ENCODE measurements at regions not wholly inside any gene's neighbourhood (a gene's known extent, or its start where the extent isn't known, plus 50 kb on each side); places are given as distances from the start of the nearest gene placed in this dataset.

DNA sequence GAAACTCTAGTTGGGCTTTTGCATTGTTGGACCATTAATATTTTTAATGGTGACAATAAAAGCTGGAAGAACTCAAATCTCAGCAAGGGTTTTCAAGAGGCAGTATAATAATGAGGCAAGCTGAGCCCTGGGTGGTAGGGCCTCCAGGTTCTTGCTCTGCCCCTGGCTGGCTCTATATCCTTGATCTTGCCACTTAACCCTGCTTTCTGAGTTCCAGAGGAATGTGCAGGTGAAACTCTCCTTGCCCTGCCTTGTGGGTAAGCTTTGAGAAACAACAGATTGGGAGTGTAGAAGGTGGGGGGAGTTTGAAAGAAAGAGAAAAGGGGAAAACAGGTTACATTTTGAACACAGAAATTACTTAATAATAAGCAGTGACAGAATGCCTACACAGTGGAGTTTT is 103.3 kb upstream of the MAP4K3 start:
- no peak for DNase-seq

DNA sequence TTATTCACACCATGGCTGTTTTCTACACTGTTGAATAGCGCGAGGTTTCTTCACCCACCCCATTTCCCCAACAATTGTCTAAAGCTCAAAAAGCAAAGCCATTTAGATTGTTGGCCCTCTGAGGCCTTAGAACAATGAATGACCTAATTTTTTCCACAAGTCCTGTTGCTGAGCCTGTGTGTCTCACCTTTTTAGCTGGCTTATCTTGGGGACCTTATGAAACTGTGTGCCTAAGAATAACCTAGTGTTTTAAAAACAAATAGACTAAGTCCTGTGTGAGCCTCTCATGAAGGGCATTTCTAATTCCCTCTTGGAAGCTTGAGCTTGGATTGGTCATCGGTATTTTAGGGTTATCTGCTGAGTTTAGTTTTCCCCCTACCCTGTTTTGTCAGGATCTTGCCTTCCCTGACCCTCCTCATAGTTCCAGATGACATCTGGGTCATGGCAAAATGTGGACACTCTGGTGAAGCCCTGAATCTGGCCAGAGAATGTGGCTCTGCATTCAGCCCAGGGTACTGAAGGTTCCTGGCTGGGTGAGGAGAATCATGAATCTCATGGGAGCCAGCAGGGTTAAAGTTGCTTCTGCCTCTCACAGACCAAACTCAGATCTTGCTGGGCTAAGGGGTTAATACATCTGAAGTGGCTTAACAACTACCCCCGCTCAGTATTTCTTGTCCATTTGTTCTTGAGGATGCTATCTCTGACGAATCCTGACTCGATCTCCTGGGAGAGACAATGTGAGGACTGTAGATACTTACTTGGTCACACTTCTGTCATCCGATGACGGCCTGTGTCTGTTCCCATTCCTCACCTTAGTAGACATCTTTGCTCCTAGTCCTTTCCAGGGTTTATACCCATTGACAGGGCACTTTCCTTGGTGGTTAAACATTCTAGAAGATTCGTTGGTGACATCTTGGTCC is 104.2 kb upstream of the MAP4K3 start:
- DNase-seq: no peak

DNA sequence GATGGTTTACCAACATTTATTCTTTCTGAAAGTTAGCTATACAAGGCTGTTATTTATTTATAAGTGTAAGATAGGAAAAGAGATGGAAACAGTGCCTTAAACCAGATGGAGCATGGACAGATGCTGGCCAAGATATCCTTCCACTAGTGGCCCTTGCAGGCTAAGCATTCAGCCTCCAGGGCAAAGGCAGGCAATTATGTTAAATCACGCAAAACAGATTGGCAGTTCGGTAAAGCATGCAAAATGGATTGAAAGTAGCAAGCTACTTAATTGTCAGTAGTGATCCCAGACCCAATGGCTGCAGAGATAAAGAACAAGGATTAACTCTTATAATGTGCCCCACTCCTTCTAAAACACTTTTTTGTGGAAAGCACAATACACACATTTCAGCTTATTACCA is 105.4 kb upstream of the MAP4K3 start:
- DNase-seq: no peak

DNA sequence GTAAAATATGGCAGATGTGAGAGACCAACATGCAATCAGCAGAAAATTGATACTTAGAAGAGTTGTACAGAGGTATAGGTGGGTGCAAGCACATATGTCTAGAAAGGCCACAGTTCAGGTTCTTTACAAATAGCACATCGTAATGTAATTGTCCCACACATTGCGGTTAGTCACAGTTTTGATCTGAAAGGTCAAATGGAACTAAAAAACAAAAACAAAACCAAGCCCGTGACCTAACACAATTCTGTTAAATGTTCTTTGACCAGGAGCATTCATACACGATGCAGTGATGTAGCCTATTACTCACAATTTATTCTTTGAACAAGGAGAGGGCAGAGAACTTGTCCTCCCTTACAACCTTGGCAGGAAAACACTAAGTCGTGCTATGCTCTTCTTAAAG is 108.9 kb upstream of the MAP4K3 start:
- no peak for DNase-seq

DNA sequence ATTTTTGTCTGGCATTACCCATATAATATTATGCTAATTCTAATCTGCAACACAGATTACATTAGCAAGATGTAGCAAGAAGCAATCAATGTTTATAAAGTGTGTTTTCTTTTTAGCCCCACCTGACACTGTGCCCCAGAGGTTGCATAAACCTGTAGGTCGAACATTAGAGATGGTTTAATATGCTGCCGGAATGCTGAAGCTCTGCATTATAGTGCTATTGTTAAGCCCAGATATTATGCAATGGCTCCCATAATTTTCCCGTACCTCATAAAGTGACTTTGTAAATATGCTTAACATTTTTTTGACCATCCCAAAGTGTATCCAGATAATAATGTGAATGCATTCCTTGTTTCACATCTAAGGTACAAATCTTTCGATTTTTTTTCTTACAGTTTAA is 109.3 kb upstream of the MAP4K3 start:
- no peak for DNase-seq

DNA sequence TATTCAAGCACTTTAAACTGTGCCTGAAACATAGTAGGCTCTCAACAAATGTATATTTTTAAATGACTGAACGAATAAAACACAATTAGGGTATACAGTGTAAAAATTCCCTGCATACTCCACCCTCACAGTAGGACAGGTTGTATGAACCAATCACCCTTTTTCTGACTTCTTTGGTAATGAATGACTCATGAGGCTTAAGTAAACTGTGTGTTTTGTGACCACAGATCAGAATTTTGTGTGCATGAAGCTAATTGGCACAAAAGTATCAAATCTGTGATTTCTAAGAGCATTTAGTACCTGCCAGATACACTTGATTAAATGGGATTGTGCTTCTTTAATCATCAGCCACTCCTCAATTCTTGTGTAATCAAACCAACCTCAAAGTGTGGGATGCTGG is 109.9 kb upstream of the MAP4K3 start:
- DNase-seq: no peak

DNA sequence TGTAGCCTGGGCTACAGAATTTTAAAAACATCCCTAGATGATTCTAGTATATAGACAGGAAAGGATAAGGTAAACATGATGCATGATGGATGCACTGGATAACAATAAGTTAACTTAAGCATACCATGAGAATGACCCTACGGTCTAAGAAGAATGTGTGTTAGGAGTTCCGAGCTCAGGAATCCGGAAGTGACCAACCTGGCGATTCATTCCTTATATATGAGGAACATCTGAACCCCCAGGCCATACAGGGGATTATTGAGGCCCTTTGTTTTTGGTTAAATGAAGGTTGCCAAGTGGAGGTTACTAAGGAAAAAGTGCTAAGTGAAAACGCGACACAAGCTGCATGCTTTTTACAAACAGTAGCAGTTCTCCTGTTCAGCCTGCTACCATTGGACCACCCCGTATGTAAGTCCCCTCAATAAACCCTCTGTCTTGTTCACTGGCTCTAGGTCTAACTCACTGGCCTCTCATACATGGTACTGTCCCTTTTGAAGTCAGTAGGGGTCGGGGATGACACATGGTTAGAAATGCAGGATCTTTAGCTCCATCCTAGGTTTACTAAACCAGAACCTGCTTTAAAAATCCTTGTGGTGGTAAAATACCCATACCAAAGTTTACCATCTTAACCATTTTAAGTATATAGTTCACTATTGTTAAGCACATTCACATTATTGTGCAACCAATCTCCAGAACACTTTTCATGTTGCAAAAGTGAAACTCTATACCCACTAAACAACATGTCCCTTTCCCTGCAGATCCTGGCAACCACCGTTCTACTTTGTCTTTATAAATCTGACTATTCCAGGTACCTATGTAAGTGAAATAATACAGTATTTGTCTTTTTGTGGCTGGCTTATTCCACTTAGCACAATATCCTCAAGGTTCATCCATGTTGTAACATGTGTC is 111.0 kb upstream of the MAP4K3 start:
- DNase-seq: no peak

DNA sequence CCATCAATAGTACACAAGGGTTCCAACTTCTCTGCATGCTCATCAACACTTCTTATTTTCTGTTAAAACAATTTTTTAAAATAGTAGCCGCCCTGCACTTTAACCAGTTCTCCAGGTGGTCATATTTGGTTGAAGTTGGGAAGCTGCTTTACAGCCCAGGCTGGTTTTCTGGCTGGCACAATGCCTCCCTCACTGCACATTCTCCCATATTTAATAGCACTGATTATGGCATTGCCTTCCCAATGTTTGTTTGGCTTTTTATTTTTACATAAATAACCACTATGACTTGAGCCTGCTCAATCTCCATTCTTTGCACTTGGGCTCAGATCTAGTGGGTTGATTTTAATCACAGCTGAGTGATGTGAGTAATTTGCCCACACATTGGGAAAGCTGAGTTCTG is 111.9 kb upstream of the MAP4K3 start:
- DNase-seq: no peak

DNA sequence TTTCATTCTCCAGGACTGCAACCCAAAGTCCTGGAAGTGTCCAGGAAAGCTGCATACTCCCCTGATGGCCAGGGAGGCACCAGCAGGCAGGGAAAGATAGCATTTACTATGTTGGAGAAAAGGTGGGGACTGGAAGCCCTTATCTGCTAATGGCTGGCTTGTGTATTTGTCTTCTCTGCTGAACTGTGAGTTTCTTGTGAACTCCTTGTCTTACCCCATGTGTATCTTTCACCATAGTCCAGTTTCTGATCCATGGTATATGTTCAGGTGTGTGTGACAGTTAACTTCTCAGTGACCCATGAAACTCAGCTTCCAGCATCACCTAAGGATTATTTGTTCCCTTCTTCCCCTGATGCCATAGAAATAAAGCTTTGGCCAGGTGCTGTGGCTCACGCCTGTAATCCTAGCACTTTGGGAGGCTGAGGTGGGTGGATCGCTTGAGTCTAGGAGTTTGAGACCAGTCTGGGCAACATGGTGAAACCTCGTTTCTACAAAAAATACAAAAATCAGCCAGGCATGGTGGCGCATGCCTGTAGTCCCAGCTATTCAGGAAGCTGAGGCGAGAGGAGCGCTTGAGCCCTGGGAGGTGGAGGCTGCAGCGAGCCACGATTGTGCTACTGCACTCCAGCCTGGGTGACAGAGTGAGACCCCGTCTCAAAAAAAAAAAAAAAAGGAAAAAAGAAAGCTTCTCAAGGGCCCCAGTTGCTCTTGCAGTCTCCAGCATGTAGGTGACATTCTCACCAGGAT is 112.8 kb upstream of the MAP4K3 start:
- no peak for DNase-seq

DNA sequence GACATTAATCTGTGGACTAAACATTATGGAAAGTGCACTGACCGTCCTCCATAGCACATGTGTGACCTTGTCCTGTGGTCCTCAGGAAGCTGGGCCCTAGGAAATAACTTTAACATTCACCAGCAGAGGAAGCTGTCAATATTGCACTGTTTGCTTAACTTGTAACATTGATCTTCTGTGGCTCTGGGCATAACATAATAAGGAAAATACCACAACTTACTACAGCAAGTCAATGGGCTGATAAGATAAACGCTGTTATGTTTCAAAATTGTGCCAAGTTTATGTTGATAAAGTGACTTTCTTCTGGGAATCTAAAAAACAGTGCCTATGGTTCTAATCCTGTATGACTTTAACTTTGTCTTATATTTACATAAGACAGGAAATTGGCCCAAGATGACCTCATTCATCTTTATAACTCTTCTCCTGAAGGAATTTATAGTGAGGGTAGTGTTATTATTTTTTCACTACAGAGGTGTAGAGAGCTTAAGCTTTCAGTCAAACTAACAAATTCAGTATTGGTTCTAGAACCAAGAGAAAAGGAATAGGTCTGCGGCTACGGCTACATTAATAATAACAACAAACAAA is 113.7 kb upstream of the MAP4K3 start:
- DNase-seq: no peak

DNA sequence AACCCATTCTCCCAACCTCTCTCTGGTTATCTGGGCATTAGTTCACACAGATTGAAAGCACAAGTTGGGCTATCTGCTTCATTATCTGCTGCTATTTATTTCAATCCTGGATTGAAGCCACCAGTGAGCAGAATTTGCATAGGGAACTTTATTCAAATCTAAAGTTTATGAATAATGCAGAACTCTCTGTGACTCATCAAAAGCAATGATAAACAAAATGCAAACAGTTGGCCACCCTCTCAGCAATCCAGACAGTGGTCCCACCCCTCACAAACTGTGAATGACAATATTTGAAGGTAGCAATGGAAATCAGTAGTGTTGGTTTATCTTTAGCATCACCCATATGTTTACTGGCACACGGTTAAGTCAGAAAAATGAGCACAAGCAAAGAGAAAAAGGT is 106.8 kb upstream of the TMEM178A start:
- DNase-seq: no peak

DNA sequence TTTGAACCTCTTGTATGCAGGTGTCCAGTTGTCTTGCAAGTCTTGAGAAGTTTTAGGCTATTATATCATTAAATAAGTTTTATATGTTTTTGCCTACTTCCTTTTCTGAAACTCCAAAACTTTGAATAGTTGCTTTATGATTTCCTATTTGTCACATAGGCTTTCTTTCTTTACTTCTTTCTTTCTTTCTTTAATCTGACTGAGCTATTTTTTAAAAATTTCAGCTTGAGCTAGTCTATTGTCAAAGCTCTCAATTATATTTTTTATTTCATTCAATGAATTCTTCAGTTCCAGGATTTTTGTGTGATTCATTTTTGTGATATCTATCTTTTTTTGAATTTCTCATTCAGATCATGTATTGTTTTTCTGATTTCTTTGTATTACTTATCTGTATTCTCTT is 102.1 kb upstream of the TMEM178A start:
- no peak for DNase-seq

DNA sequence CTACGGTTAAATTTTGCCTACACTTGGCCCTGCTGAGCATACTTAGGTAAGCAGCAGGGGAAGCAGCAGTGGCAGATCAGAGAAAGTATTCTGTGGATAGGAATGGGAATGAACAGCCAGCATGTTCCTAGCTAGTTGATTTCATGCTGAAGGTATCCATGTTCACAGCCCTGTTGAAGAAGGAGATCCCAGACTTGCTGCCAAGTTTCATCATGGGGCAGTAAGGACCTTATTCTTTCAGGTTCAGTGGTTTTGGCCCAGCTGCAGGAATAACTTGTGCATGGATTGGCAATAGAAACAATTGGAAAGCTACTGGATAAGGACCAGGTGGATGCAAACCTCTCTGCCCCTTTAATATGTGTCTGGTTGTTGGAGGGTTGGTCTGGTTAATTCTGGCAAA is 98.2 kb upstream of the TMEM178A start:
- no peak for DNase-seq

DNA sequence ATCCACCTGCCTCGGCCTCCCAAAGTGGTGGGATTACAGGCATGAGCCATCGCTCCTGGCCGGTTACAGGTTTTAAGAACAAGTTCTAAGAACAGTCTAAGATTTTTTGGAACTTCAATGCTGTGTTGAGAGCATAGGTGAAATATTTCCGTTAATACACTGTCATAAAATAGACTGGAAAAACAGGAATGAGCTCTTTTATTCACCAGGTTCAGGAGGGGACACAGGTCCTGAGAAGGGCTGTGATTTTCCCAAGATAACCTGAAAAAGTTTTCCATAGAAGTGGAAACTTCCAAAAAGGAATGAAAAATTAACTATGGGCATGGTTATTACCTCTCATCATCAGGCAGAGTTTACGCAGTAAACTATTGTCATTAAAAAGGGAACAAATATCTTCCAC is 97.6 kb upstream of the TMEM178A start:
- no peak for DNase-seq

DNA sequence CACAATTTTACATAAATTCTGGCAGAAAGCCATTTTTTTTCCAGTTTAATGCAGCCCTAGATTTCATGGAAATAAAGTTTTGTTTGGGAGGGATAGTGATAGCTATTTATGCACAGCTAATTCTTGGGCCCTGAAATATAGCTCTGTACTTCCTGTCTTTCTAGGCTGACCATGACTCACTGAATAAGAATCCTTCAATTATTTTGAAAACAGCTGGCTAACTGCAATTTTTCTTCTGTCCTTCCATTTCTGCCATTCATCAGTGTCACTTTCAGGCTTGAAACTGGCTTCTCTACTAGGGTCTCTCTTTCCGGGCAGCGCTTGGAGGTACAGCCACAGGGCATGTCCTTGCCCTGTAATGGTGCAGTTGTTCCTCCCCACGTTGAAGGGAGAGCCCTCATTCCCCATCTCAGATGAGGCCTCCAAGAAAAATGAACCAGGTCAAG is 97.1 kb upstream of the TMEM178A start:
- no peak for DNase-seq

DNA sequence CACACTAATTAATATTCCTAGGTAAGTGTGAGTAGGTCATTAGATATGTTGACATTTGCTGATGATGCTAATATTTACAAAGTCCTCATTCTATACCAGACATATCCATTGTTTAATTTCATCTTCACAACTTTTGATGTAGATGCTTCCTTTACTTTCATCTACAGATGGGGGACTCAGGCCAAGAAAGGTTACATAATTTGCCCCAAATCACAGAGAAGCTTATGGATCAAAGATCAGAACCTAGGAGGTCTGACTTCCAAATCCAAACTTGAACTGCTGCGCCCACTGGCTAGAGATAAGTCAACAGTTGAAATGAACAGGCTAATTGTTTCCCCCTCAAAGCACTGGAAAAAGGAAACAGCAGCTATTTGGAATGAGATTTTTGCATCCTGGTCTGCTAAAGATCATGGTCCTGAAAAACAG is 95.6 kb upstream of the TMEM178A start:
- no peak for DNase-seq

DNA sequence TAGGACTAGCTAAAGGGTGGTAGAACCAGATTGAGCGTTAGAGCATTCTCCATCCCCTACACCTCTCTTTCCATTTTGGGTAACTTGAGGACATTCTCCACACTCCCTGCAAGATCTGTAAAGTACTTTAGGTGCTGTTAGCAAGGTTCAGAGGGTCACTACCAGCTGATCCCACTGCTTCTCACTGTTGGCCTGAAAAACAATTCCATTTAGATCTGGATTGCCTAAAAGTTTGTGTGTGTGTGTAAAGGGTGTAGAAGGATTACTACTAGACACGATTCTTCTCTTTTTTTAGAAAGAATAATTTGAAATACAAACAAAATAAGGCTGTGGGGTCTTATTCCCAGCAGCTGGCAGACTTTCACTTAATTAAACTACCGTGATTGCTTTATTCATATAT is 95.1 kb upstream of the TMEM178A start:
- DNase-seq: no peak

DNA sequence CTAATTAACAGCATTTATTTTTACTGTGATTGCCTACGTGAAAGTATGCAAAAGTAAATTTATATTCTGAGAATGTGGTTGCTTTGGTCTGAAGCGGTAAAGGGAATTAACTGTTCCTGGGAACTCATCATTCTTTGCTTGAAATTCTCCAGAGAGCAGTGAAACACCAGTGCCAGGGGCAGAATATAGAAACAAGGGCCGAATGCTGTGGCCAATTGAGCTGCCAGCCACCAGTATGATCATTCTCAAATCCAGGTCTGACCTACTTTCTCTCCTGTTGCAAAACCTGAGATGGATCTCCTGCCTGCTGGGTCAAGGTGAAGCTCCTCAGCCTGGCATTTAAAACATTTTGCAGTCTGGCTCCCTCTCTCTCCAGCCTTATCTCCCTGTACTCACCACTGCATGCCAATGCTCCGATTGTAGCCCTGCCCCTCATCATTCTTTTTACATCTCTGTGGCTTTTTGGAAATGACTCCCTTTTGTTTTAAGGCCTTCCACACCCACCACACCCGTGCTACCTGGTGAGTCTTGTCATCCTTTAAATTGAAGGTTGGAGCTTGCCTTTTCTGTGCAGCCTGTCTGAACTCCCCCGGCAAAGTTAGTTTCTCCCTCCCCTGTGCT is 94.5 kb upstream of the TMEM178A start:
- no peak for DNase-seq

DNA sequence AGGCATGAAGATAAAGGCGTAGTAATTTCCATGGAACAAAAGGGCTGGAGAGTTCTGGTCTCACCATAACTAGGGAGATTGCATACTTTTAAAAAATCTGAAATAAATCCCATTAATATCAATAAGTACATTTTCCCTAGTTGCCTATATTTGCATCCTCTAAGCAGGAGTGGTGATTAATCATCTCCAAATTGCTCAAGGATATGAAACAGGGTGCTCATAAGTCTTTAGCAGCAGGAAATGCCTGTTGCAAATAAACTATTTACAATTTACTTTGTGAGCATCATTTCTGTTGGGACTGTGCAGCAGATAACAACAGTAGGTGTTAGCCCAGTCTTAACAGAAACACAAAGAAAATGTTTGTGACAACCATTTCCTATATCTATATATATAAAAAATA is 92.4 kb upstream of the TMEM178A start:
- DNase-seq: no peak

DNA sequence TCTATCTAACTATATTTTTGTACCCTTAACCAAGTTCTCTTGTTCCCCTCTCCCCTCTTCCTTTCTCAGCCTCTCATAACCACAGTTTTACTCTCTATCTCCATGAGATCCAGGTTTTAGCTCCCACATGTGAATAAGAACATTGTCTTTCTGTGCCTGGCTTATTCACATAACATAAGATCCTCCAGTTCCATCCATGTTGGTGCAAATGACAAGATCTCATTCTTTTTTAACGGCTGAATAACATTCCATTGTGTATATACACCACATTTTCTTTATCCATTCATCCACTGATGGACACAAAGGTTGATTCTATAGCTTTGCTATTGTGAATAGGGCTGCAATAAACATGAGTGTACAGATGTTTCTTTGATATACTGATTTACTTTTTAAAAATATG is 83.9 kb upstream of the TMEM178A start:
- DNase-seq: no peak

DNA sequence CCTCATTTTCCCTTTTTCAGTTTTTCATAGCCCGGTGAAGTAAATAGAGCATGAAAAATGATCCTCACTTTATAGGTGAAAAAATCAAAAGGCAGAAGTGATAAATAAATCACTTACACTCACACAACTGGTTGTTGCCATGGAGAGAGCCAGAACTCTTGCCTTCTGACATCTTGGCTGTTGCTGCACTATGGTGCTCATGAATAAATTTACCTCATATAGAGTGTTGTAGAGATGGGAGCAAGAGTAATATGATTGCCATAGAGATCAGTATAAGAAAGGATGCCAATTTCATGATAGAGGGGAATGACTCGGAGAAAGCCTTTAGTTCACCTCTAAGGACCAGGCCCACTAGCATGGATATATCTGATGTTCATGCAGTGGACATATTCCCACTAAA is 82.5 kb upstream of the TMEM178A start:
- DNase-seq: no peak

DNA sequence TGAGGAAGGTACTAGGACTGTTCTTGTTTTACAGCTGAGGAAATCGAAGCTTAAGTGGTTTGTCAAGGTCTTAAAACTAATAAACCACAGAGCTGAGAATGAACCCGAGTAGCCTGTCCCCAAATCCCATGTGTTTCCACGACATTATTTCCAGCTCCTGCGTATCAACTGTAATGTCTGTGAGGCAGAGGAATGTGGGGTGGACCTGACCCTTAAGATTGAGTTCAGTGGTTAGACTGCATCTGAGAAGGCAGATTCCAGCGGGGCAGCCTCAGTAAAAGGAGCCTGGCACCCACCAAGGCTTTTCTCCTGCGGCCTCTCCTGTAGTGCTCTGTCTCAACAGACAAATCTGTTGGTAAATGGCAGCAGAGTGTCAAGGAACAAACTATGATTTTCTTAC is 81.9 kb upstream of the TMEM178A start:
- DNase-seq: no peak

All from NCI-H1436 treated with DMSO at 0.1 percent for 48 hours (cell line).